B cell (primary cell): ENCODE measurements at regions not wholly inside any gene's neighbourhood (a gene's known extent, or its start where the extent isn't known, plus 50 kb on each side); places are given as distances from the start of the nearest gene placed in this dataset.

ENCODE experiments used
- CTCF ChIP-seq: fragments of 200-600 bp; IDR thresholded peaks from one replicate; pipeline ENCODE4 v1.8.0; 2022; ENCODE audit warnings: antibody characterized with exemption, mild to moderate bottlenecking
- EZH2 ChIP-seq: IDR thresholded peaks from 2 replicates; pipeline ENCODE4 v1.6.1; 2012; ENCODE audit warnings: borderline replicate concordance, low read depth, mild to moderate bottlenecking, moderate library complexity, low read length; ENCODE audit not compliant: insufficient read depth, poor library complexity, severe bottlenecking

GRCh38 chr6:82679232-82679631 lies 315.6 kb downstream of the TPBG start:
- TF ChIP-seq CTCF = no peak
- TF ChIP-seq EZH2 = no peak
